GM23248 (cell line): ENCODE measurements at regions not wholly inside any gene's neighbourhood (a gene's known extent, or its start where the extent isn't known, plus 50 kb on each side); places are given as distances from the start of the nearest gene placed in this dataset.

Experiments
- EZH2 ChIP-seq: fragments of 200-600 bp; sonication (generic); IDR thresholded peaks from 2 replicates; pipeline ENCODE4 v1.6.1; 2018; ENCODE audit warnings: antibody characterized with exemption, mild to moderate bottlenecking; ENCODE audit not compliant: insufficient read depth, poor library complexity, severe bottlenecking
- EZH2phosphoT487 ChIP-seq: fragments of 200-600 bp; sonication (generic); IDR thresholded peaks from 2 replicates; pipeline ENCODE4 v1.6.1; 2018; ENCODE audit warnings: antibody characterized with exemption, moderate library complexity, mild to moderate bottlenecking, low read depth; ENCODE audit not compliant: insufficient read depth

DNA sequence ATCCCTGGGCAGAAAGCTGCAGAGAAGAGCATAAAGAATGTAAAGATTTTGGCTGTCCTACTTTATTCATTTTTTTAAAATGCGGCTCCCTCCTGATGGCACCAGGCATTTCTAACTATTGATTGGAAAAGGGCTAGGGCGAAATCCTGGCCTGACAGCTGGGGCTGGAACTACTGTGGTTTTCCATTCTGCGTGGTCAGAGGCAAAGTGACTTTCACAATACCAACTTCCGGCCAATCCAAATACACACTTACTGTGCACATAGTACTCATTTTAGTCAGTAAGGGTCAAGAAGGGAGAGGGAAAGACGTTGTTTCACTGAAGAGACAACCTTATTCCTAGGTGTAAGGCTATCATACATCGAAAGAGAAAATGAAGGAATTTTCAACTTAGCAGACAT, 113.8 kb upstream of the PMFBP1 start:
- no peak for TF ChIP-seq EZH2
- TF ChIP-seq EZH2phosphoT487, result no peak
